Hepatic stellate cell (primary cell): ENCODE measurements at regions not wholly inside any gene's neighbourhood (a gene's known extent, or its start where the extent isn't known, plus 50 kb on each side); places are given as distances from the start of the nearest gene placed in this dataset.

ENCODE experiments used
- DNase-seq: peaks from one replicate; pipeline ENCODE4 v3.0.0; 2011; ENCODE audit warnings: low spot score

DNA sequence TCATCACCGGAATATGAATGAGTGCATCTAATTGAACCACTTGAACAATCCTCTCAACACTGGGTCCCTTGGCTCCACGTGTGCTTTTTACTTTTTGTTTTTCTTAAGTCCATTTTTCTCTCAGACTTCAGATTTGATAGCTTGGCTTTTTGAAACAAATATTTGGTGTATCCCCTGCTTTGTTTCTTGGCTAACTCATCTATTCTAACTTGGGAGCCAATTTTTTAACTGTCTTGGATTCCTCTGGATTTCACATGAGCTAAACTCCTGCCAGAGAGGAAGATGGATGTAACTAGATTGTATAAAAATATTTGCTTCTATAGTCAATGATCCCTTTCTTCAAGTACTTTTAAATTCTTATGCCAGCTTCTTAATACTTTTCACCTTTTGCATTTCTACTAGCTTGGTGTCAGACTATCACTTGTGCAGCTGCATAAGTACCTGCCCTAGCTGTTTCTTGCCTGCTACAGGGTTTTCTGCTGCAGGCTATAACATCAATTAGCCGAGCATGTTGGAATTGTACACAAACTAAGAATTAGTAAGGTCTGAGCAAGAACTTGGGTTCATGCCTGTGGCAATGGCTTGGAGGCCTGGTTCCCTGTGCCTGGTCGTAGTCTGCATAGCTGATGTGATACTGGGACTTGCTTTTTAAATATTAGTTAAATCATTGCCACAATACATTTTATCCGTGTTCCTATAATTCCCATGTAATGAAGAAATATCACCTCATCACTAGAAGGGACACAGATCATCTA is 281.5 kb downstream of the EN1 start:
- no peak for DNase-seq

DNA sequence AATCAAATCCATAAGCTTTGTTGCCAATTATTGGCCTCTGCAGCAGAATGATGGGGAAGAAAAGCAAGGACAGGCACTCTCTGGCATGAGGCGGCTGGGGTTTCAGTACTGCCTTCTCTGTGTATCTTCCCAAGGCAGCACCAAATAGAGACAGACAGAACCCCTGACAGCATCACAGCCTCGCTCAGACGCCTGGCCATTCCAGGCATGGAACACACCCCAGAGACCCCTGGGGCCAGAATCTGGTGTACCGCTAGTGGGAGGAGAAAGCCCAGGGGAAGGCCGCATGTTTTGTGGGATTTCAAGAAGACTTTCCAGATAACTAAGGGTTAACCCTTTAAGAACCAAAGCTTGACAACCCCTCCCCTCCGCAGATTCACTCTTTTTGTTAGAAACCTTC is 282.1 kb downstream of the EN1 start:
- DNase-seq: no peak

GRCh38 chr2:118562144-118562543 is 285.3 kb downstream of the EN1 start:
- DNase-seq: no peak

- DNase-seq: no peak
Measured at GRCh38 chr2:118558846-118559245, 288.6 kb downstream of the EN1 start.

GRCh38 chr2:118557791-118558190 is 289.7 kb downstream of the EN1 start:
- no peak for DNase-seq

- DNase-seq: no peak
Measured at GRCh38 chr2:118557016-118557415, 290.4 kb downstream of the EN1 start.

GRCh38 chr2:118554616-118555015 is 292.8 kb downstream of the EN1 start:
- DNase-seq: no peak

GRCh38 chr2:118549503-118549902 is 297.9 kb downstream of the EN1 start:
- DNase-seq: no peak

- DNase-seq: no peak
Measured at GRCh38 chr2:118548880-118549488, 298.5 kb downstream of the EN1 start.

- peak; percentile 11 for DNase-seq
Measured at GRCh38 chr2:118539290-118539689, 308.2 kb downstream of the EN1 start.

- no peak for DNase-seq
Measured at GRCh38 chr2:118536306-118536705, 311.1 kb downstream of the EN1 start.

GRCh38 chr2:118535818-118536212 is 311.6 kb downstream of the EN1 start:
- DNase-seq: no peak

DNA sequence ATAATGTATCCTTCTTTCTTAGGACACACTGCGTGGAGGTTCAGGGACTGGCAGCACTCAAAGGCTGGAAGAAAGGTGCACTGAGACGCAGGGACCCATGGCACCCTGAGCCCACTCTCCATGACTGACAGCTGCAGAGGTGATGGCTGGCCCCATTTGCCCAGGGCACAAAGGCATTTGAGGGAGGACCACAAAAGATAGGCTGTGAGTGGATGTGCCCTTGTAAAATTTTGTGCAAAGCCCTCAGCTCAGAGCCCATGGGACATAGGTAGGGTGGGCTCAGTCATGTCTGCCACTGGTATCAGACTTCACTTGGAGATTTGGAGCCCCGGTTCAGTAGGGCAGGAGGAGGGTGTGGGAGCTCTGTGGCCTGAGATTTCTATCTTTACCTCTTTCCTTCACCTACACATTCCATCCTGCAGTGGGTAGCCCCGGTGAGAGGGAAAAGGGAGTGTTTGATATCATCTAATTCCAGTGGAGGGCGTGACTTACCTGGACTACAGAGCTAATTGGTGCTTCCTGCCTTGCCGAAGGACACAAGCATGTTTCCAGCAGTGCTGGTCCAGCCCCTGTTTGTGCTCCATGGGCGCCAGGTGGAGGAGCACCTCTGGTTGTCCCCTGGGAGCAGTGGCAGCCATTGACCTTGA is 312.2 kb downstream of the EN1 start:
- no peak for DNase-seq

- no peak for DNase-seq
Measured at GRCh38 chr2:118530976-118531375, 316.5 kb downstream of the EN1 start.

- DNase-seq: no peak
Measured at GRCh38 chr2:118529908-118530599, 317.4 kb downstream of the EN1 start.

DNA sequence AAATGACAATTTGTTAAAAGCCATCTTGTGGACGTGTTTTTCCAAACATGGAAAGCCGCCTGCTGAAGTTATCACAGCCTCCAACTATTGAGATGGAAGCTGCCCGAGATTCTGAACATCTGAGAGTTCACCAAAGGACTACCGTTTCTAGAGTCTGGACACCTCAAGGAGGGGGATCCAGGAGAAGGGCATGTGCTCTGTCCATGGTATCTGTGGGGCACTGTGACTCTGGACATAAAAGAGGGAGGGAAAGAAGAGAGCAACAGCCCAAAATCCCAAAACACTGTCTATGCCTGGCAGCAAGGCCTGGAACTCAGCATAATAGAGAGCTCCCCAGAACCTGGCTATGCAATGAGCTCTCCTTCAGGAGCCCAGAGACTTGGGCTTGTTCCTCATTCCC is 319.9 kb downstream of the EN1 start:
- no peak for DNase-seq

GRCh38 chr2:118525346-118525745 is 322.1 kb downstream of the EN1 start:
- DNase-seq: no peak

DNA sequence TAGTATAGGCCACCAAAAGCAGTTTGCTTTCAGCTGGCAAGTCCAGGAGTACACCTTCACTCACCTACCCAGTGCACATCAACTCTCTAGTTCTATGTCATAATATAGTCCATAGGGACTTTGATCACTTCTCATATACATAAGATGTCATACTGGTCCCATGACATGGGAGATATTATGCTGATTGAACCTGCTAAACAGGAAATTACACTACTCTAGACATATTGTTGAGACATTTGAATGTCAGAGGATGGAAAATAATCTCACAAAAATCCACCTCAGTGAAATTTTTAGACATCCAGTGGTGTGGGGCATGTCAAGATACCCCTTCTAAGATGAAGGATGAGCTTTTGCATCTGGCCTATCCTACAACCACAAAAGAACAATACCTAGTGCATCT is 322.5 kb downstream of the EN1 start:
- no peak for DNase-seq

GRCh38 chr2:118523761-118524160 is 323.7 kb downstream of the EN1 start:
- no peak for DNase-seq

DNA sequence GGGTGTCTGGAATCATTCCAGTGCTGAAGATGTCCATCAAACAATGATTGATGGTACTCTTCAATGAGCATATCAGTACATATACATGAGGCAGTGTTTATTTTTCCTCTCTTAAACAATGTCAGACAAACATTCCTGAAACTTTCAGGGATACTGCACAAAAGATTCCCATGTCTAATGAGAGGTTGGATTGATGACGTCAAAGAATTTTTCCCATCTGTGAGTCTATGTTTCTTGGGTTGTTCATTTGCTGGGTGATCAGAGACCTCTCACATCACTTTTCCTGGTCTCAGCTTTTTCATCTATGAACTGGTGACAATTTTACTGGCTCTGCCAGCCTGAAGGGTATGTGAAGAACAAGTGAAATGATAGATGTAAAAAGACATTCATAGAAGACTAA is 325.5 kb downstream of the EN1 start:
- no peak for DNase-seq

DNA sequence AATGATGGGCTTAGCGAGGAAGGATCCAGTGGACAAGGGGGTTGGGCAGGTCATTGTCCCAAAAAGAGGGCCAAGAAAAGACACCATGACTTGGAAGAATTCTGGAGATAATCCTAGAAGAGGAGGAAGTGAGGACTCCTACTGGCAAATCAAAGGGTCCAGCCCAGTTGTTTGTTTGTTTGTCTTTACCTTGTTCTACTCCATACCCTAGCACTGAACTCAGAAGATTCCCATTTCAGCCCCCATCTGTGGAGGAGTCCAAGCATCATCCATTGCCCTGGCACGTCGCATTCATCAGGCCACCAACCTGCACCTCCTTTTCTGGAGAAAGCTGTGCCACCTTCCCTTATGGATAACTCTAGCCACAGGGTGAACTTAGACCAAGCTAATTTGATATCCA is 326.2 kb downstream of the EN1 start:
- DNase-seq: no peak

DNA sequence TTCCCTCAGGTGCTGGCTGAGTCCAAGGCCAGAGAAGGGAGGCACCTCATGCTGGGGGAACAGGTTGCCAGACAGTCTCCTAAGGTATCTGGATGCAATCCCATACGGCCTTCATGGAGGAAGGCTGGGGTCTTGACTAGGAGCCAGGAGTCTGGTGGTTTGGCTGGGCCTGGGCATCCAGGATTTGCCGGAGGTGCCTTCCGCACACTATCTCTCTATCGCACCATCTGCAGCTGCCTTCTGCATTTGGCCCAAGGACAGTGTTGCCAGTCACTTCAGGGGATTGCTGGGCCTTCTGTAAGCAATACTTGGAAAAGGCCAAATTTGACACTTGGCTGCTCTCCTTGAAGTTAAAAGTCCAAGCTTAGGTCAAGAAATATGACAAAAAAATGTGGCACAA is 327.2 kb downstream of the EN1 start:
- DNase-seq: no peak

DNA sequence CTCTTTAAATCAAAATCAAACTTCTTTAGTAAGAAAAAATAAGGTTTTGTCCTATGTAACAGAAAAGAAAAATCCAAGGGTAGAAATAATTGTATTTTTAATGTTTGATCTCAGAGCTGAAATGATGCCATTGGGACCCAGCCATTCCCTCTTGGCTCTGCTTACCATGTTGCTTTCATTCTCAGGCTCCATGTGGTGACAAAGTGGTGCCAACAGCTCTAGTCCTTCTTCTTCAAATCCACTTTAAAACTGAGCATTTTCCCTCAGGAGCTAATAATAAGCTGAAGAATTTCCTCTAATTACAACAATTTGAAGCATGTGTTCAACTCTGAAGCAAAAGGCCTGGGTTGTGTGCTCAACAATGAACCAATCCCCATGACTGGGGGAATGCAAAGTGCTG is 327.9 kb downstream of the EN1 start:
- DNase-seq: no peak
